ENCODE measurements at regions not wholly inside any gene's neighbourhood (a gene's known extent, or its start where the extent isn't known, plus 50 kb on each side); places are given as distances from the start of the nearest gene placed in this dataset.
A peak's percentile ranks its signal among the peaks of the same experiment; 100 is the strongest.

GRCh38 chr12:75816897-75817296 is 214.7 kb downstream of the PHLDA1 start:
- DNase-seq = no peak

GRCh38 chr12:75815756-75816155 is 215.8 kb downstream of the PHLDA1 start:
- no peak for DNase-seq
- peak overlapping the region in 1 of 2 donors; percentile 15 for H3K27ac ChIP-seq
- intact Hi-C loops (cut with DNase I) = no loop called here
- H3K4me1 ChIP-seq = no peaks in the 10 kb centered on the region
- no peak for TF ChIP-seq CTCF (IDR thresholded peaks at IDR 0.05)
- H3K4me3 ChIP-seq = no peak overlapping the region
- H3K27me3 ChIP-seq = no peaks in the 10 kb centered on the region
- H3K36me3 ChIP-seq = no peaks in the 10 kb centered on the region
- H3K9me3 ChIP-seq = no peaks in the 10 kb centered on the region
- peak; percentile 9 for ATAC-seq

More at GRCh38 chr12:75816897-75817296, 214.7 kb downstream of the PHLDA1 start:
- Histone ChIP-seq H3K4me1 (no peaks in the 10 kb centered on the region), H3K27me3 (no peaks in the 10 kb centered on the region), H3K9me3 (no peaks in the 10 kb centered on the region), H3K4me3 (no peak overlapping the region), H3K36me3 (no peaks in the 10 kb centered on the region), H3K27ac (no peak overlapping the region)
- intact Hi-C loops (cut with DNase I) = no loop called here
- no peak for TF ChIP-seq CTCF (IDR thresholded peaks at IDR 0.05)
- no peak for ATAC-seq

- TF ChIP-seq CTCF (IDR thresholded peaks at IDR 0.05) = no peak
- intact Hi-C loops (cut with DNase I) = no loop called here
- DNase-seq = peak in 2 of 4 donors; percentile 82 to 91
- Histone ChIP-seq H3K27me3 (no peaks in the 10 kb centered on the region), H3K36me3 (no peaks in the 10 kb centered on the region), H3K9me3 (no peaks in the 10 kb centered on the region), H3K27ac (peak overlapping the region in 1 of 2 donors; percentile 15), H3K4me3 (no peak overlapping the region), H3K4me1 (no peaks in the 10 kb centered on the region)
- ATAC-seq = peak; percentile 82
Measured at GRCh38 chr12:75814851-75815754, 216.5 kb downstream of the PHLDA1 start.

- DNase-seq (no peak), ATAC-seq (no peak)
- Histone ChIP-seq H3K27me3 (no peaks in the 10 kb centered on the region), H3K36me3 (no peaks in the 10 kb centered on the region), H3K27ac (no peak overlapping the region), H3K4me3 (no peak overlapping the region), H3K9me3 (no peaks in the 10 kb centered on the region), H3K4me1 (no peaks in the 10 kb centered on the region)
- intact Hi-C loops (cut with DNase I) = no loop called here
- no peak for TF ChIP-seq CTCF (IDR thresholded peaks at IDR 0.05)
Measured at GRCh38 chr12:75813072-75813471, 218.5 kb downstream of the PHLDA1 start.

- H3K9me3 ChIP-seq = no peaks in the 10 kb centered on the region
- intact Hi-C loops (cut with DNase I) = no loop called here
- peak; percentile 43 for ATAC-seq
- H3K36me3 ChIP-seq = no peaks in the 10 kb centered on the region
- H3K4me1 ChIP-seq = no peaks in the 10 kb centered on the region
- no peaks in the 10 kb centered on the region for H3K27me3 ChIP-seq
- no peak for DNase-seq
- no peak for TF ChIP-seq CTCF (IDR thresholded peaks at IDR 0.05)
- no peak overlapping the region for H3K4me3 ChIP-seq
- H3K27ac ChIP-seq = no peak overlapping the region
Measured at GRCh38 chr12:75812271-75813018, 219.1 kb downstream of the PHLDA1 start.

Data from left lung (tissue), 4 donors.